HepG2 (cell line): ENCODE measurements at regions not wholly inside any gene's neighbourhood (a gene's known extent, or its start where the extent isn't known, plus 50 kb on each side); places are given as distances from the start of the nearest gene placed in this dataset.

ENCODE experiments used
- ATAC-seq: fragments of 200-7000 bp; cut with Tn5 transposase; 3 replicates; pipeline ENCODE4 v1.9.1; 2020; ENCODE audit warnings: mild to moderate bottlenecking, moderate library complexity
- BruUV-seq: library from RNA; stranded (reverse); fragments of 400-500 nt; replicated peaks from 2 replicates; lab custom pipeline; 2021; lab: Mats Ljungman, UMichigan
- CTCF ChIA-PET: fragments of 300-600 bp; formaldehyde crosslinking; extraction: SDS; loops from one replicate; lab custom pipeline; 2021; ENCODE audit warnings: low total read pairs, inconsistent platforms, low intra/inter-chr PET ratio; lab: Yijun Ruan, JAX
- POLR2A ChIA-PET: fragments of 350-600 bp; sonication (Branson Sonifier 250); formaldehyde crosslinking; loops from one replicate; lab custom pipeline; 2020; ENCODE audit warnings: antibody characterized with exemption, inconsistent platforms; lab: Yijun Ruan, JAX
- DNase-seq: peaks from one replicate; pipeline ENCODE4 v3.0.0-alpha.2; 2015; ENCODE audit warnings: low spot score
- FAIRE-seq: peaks from 3 replicates; lab custom pipeline; 2011; peaks lifted over from hg19 to GRCh38; lab: Jason Lieb, UNC
- H2AFZ ChIP-seq: one replicate; pipeline ENCODE4 v1.6.1; 2011; ENCODE audit warnings: low read length, inconsistent platforms
- H3K27ac ChIP-seq: fragments of 300-600 bp; 3 replicates; pipeline ENCODE4 v1.8.0; 2011; ENCODE audit warnings: mixed run types, mild to moderate bottlenecking, mixed read lengths, low read length, inconsistent platforms; ENCODE audit not compliant: insufficient read depth; ENCODE audit errors: extremely low read length
- H3K27me3 ChIP-seq, 2 experiments: fragments of 200-600 bp in 1 of 2; 2 replicates in 1 of 2; 3 replicates in 1 of 2; pipeline versions ENCODE4 v1.6.0 to v1.8.0; 2011; ENCODE audit warnings: low read length in 2 of 2, mild to moderate bottlenecking in 2 of 2, moderate library complexity in 2 of 2, inconsistent platforms in 1 of 2; ENCODE audit not compliant: insufficient read depth in 2 of 2, control insufficient read depth in 1 of 2
- H3K36me3 ChIP-seq, 2 experiments: fragments of 200-600 bp in 1 of 2; replicated peaks in 1 of 2; 2 replicates in 1 of 2; 3 replicates in 1 of 2; pipeline versions ENCODE4 v1.5.1 to v1.8.0; 2011; ENCODE audit warnings: low read length in 2 of 2, inconsistent platforms in 1 of 2; ENCODE audit not compliant: insufficient read depth in 2 of 2, control insufficient read depth in 1 of 2
- H3K4me1 ChIP-seq: 2 replicates; pipeline ENCODE4 v1.5.1; 2012; ENCODE audit warnings: low read length, inconsistent platforms; ENCODE audit not compliant: insufficient read depth
- H3K4me2 ChIP-seq: 2 replicates; pipeline ENCODE4 v1.6.0; 2011; ENCODE audit warnings: low read depth, low read length, inconsistent platforms
- H3K4me3 ChIP-seq, 3 experiments: fragments of 200-600 bp in 1 of 3; sonication (generic), shearing (Covaris generic) in 1 of 3; replicated peaks in 1 of 3; 2 replicates each; pipeline ENCODE4 v1.5.1; 2011 to 2016; ENCODE audit warnings: low read length in 3 of 3, inconsistent platforms in 2 of 3, low read depth in 2 of 3, mild to moderate bottlenecking in 2 of 3, control low read depth in 1 of 3, mixed read lengths in 1 of 3; ENCODE audit not compliant: insufficient read depth in 1 of 3
- H3K79me2 ChIP-seq: one replicate; pipeline ENCODE4 v1.6.1; 2011; ENCODE audit warnings: low read length, inconsistent platforms; ENCODE audit not compliant: insufficient read depth
- H3K9ac ChIP-seq: 2 replicates; pipeline ENCODE4 v1.6.0; 2011; ENCODE audit warnings: mild to moderate bottlenecking, low read depth, low read length, inconsistent platforms; ENCODE audit not compliant: insufficient read depth
- H3K9me3 ChIP-seq: 2 replicates; pipeline ENCODE4 v1.5.1; 2012; ENCODE audit warnings: mild to moderate bottlenecking, low read length
- H4K20me1 ChIP-seq: 2 replicates; pipeline ENCODE4 v1.6.0; 2011; ENCODE audit warnings: inconsistent platforms, mild to moderate bottlenecking, low read length, moderate library complexity; ENCODE audit not compliant: insufficient read depth
- ATF2 ChIP-seq: sonication (generic); formaldehyde crosslinking; IDR thresholded peaks from 2 replicates; pipeline ENCODE4 v1.4.0; 2020; ENCODE audit warnings: missing genetic modification reagents
- EP300 ChIP-seq, 3 experiments: sonication (generic) in 1 of 3; formaldehyde crosslinking in 1 of 3; IDR thresholded peaks; 2 replicates each; pipeline versions ENCODE4 v1.5.1 to v1.6.1; 2011 to 2020; ENCODE audit warnings: low read depth in 2 of 3, low read length in 2 of 3, borderline replicate concordance in 1 of 3, improper control_type of control experiment in 1 of 3, mild to moderate bottlenecking in 1 of 3, missing genetic modification reagents in 1 of 3, moderate library complexity in 1 of 3
- MAFF ChIP-seq: IDR thresholded peaks from 2 replicates; pipeline ENCODE4 v1.6.1; 2011; ENCODE audit warnings: low read depth, low read length, improper control_type of control experiment
- MAFK ChIP-seq, 2 experiments: IDR thresholded peaks in 1 of 2; conservative IDR thresholded peaks in 1 of 2; 2 replicates each; pipeline ENCODE4 v1.6.1; 2011; ENCODE audit warnings: improper control_type of control experiment in 2 of 2, low read length in 2 of 2
- NFYB ChIP-seq: sonication (generic); formaldehyde crosslinking; IDR thresholded peaks from 2 replicates; pipeline ENCODE4 v1.4.0; 2020; ENCODE audit warnings: missing genetic modification reagents
- U2AF2 ChIP-seq: fragments of 200-400 bp; formaldehyde crosslinking; IDR thresholded peaks from 2 replicates; pipeline ENCODE4 v1.6.1; 2017; ENCODE audit warnings: low read depth, mild to moderate bottlenecking, low read length
- ZNF326 ChIP-seq: sonication (generic); formaldehyde crosslinking; IDR thresholded peaks from 2 replicates; pipeline ENCODE4 v1.4.0; 2020; ENCODE audit warnings: missing genetic modification reagents, borderline replicate concordance
- in situ Hi-C: cut with HindIII; loops from 2 replicates; pipeline ENCODE4 v1.10.0; 2017; ENCODE audit warnings: low pct_unique_long_range_greater_than_20kb; ENCODE audit not compliant: extremely low pct_ligation_motif_present
- intact Hi-C: fragments of 100-400 bp; cut with micrococcal nuclease; formaldehyde crosslinking; loops from one replicate; pipeline ENCODE4 v1.10.0; 2022; ENCODE audit not compliant: unreplicated experiment

- TF ChIP-seq EP300 (IDR thresholded peaks at IDR 0.05; ENCODE audit: low read depth in 2 of 2, low read length in 2 of 2) (no peak), EP300 (CRISPR knock-in tag; IDR thresholded peaks at IDR 0.05; ENCODE audit: borderline replicate concordance) (no peak), U2AF2 (no peak)
Observed at GRCh38 chrX:94414746-94415145, 740.7 kb downstream of the FAM133A start (continued).

- TF ChIP-seq MAFF (peak; percentile 31; the same call in 1 of the 2 replicates), ZNF326 (CRISPR knock-in tag) (no peak), NFYB (no peak), MAFK (conservative IDR thresholded peaks at IDR 0.05 in 1 of 2, IDR thresholded peaks at IDR 0.05 in 1 of 2; ENCODE audit: low read length in 2 of 2) (peak; percentile 15 to 69; a peak in 2 of 4 replicates), ATF2 (CRISPR knock-in tag) (no peak)
- ATAC-seq (no peak), FAIRE-seq (no peak), DNase-seq (no peak)
- Histone ChIP-seq H3K27ac (no peak overlapping the region), H3K9ac (no peak overlapping the region), H2AFZ (no peak overlapping the region), H4K20me1 (no peaks in the 10 kb centered on the region), H3K4me3 (no peak overlapping the region), H3K79me2 (no peaks in the 10 kb centered on the region), H3K9me3 (no peaks in the 10 kb centered on the region), H3K4me1 (no peaks in the 10 kb centered on the region), H3K36me3 (no peaks in the 10 kb centered on the region), H3K4me2 (no peak overlapping the region), H3K27me3 (no peaks in the 10 kb centered on the region)
- BruUV-seq, result no TSS peak
- CTCF ChIA-PET, result no interaction called here
- intact Hi-C loops, result no loop called here
- POLR2A ChIA-PET, result no interaction called here
- in situ Hi-C loops, result no loop called here
Observed at GRCh38 chrX:94418065-94418464, 744.1 kb downstream of the FAM133A start.
